B cell (primary cell): ENCODE measurements at regions not wholly inside any gene's neighbourhood (a gene's known extent, or its start where the extent isn't known, plus 50 kb on each side); places are given as distances from the start of the nearest gene placed in this dataset.

ENCODE experiments used
- EZH2 ChIP-seq: IDR thresholded peaks from 2 replicates; pipeline ENCODE4 v1.6.1; 2012; ENCODE audit warnings: borderline replicate concordance, low read depth, mild to moderate bottlenecking, moderate library complexity, low read length; ENCODE audit not compliant: insufficient read depth, poor library complexity, severe bottlenecking
- TF ChIP-seq, protein P1 (sequence below): fragments of 200-600 bp; IDR thresholded peaks from one replicate; pipeline ENCODE4 v1.8.0; 2022; ENCODE audit warnings: antibody characterized with exemption, mild to moderate bottlenecking

DNA sequence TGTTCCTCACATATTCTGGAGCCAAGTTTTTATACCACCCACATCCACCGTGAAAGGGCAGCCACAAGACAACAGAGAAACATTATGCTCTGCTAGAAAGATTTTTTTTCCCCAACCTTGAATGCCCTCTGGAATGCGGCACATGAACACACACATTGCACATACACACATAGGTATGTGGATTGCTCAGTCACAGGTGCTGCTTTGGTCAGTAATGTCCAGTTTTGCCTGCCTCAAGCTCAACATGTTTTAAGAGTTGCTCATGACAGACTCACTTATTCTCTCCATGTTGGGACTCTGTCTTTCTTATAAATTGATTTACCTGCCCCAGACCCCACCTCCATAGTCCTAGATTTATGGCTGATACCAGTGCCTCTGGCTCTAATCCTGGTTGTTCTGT, 138.0 kb upstream of the ASTN2 start:
- TF ChIP-seq, protein P1, sequence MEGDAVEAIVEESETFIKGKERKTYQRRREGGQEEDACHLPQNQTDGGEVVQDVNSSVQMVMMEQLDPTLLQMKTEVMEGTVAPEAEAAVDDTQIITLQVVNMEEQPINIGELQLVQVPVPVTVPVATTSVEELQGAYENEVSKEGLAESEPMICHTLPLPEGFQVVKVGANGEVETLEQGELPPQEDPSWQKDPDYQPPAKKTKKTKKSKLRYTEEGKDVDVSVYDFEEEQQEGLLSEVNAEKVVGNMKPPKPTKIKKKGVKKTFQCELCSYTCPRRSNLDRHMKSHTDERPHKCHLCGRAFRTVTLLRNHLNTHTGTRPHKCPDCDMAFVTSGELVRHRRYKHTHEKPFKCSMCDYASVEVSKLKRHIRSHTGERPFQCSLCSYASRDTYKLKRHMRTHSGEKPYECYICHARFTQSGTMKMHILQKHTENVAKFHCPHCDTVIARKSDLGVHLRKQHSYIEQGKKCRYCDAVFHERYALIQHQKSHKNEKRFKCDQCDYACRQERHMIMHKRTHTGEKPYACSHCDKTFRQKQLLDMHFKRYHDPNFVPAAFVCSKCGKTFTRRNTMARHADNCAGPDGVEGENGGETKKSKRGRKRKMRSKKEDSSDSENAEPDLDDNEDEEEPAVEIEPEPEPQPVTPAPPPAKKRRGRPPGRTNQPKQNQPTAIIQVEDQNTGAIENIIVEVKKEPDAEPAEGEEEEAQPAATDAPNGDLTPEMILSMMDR = no peak
- no peak for TF ChIP-seq EZH2
